ENCODE measurements at regions not wholly inside any gene's neighbourhood (a gene's known extent, or its start where the extent isn't known, plus 50 kb on each side); places are given as distances from the start of the nearest gene placed in this dataset.
"Not testable (repeated sequence)": the region's sequence is repeated elsewhere in the genome, so short reads cannot be mapped to it uniquely, and the experiment has no call there.

- DNase-seq, result no peak
Observed at GRCh38 chr3:164080208-164080607, 998.1 kb downstream of the SI start.

- DNase-seq, result no peak
Observed at GRCh38 chr3:164064298-164064697, 1014.0 kb downstream of the SI start.

GRCh38 chr3:164060923-164061322 is 1017.4 kb downstream of the SI start:
- DNase-seq, result no peak

- no peak for DNase-seq
Observed at GRCh38 chr3:164049847-164050246, 1028.4 kb downstream of the SI start.

- DNase-seq, result no peak
Observed at GRCh38 chr3:164048451-164048850, 1029.8 kb downstream of the SI start.

GRCh38 chr3:164040991-164041390 is 1037.3 kb downstream of the SI start:
- DNase-seq, result no peak

- no peak for DNase-seq
Observed at GRCh38 chr3:164030194-164030593, 1048.1 kb downstream of the SI start.

GRCh38 chr3:164024786-164025185 is 1053.5 kb downstream of the SI start:
- no peak for DNase-seq

- DNase-seq, result no peak
Observed at GRCh38 chr3:164023480-164023879, 1054.8 kb downstream of the SI start.

GRCh38 chr3:164018500-164018899 is 1059.8 kb downstream of the SI start:
- DNase-seq, result no peak

- no peak for DNase-seq
Observed at GRCh38 chr3:164007765-164008164, 1070.5 kb downstream of the SI start.

- no peak for DNase-seq
Observed at GRCh38 chr3:164004205-164004604, 1074.1 kb downstream of the SI start.

- not testable (repeated sequence) for DNase-seq
Observed at GRCh38 chr3:164003016-164003415, 1075.3 kb downstream of the SI start.

- DNase-seq, result no peak
Observed at GRCh38 chr3:163983940-163984339, 1094.4 kb downstream of the SI start.

- DNase-seq, result peak; percentile 24
Observed at GRCh38 chr3:163971861-163972260, 1106.4 kb downstream of the SI start.

- DNase-seq, result no peak
Observed at GRCh38 chr3:163957072-163957471, 1121.2 kb downstream of the SI start.

- DNase-seq, result peak; percentile 13
Observed at GRCh38 chr3:163953526-163953925, 1124.8 kb downstream of the SI start.

- no peak for DNase-seq
Observed at GRCh38 chr3:163952499-163952898, 1125.8 kb downstream of the SI start.

GRCh38 chr3:163951397-163951987 is 1126.8 kb downstream of the SI start:
- no peak for DNase-seq

- DNase-seq, result no peak
Observed at GRCh38 chr3:163946785-163947184, 1131.5 kb downstream of the SI start.

GRCh38 chr3:163943664-163944063 is 1134.6 kb downstream of the SI start:
- DNase-seq, result no peak

- DNase-seq, result no peak
Observed at GRCh38 chr3:163939926-163940325, 1138.4 kb downstream of the SI start.

GRCh38 chr3:163936543-163936942 is 1141.8 kb downstream of the SI start:
- no peak for DNase-seq

- no peak for DNase-seq
Observed at GRCh38 chr3:163935411-163935810, 1142.9 kb downstream of the SI start.

- DNase-seq, result no peak
Observed at GRCh38 chr3:163929069-163929652, 1149.1 kb downstream of the SI start.

All from NCI-H146 (cell line).